ENCODE measurements at regions not wholly inside any gene's neighbourhood (a gene's known extent, or its start where the extent isn't known, plus 50 kb on each side); places are given as distances from the start of the nearest gene placed in this dataset.

GRCh38 chr12:64944966-64945365, 120.5 kb downstream of the TBC1D30 start:
- TF ChIP-seq CTCF (IDR thresholded peaks at IDR 0.05), result no peak
- ATAC-seq, result no peak
- Histone ChIP-seq H3K9me3 (no peaks in the 10 kb centered on the region), H3K4me1 (ENCODE audit: low read depth) (no peaks in the 10 kb centered on the region), H3K36me3 (ENCODE audit: low read depth) (no peaks in the 10 kb centered on the region), H3K4me3 (no peak overlapping the region)
- DNase-seq, result no peak
- intact Hi-C loops (cut with DNase I, micrococcal nuclease), result no loop called here

- Histone ChIP-seq H3K4me3 (no peak overlapping the region), H3K4me1 (ENCODE audit: low read depth) (no peaks in the 10 kb centered on the region), H3K36me3 (ENCODE audit: low read depth) (no peaks in the 10 kb centered on the region), H3K9me3 (no peaks in the 10 kb centered on the region)
- intact Hi-C loops (cut with DNase I, micrococcal nuclease), result no loop called here
- DNase-seq (peak in 2 of 3 donors; percentile 31), ATAC-seq (peak; percentile 18)
- no peak for TF ChIP-seq CTCF (IDR thresholded peaks at IDR 0.05)
These were observed 121.8 kb downstream of the TBC1D30 start for GRCh38 chr12:64946132-64946829.

GRCh38 chr12:64950711-64951298, 126.4 kb downstream of the TBC1D30 start:
- no peak for TF ChIP-seq CTCF (IDR thresholded peaks at IDR 0.05)
- no peaks in the 10 kb centered on the region for H3K9me3 ChIP-seq
- ATAC-seq (no peak), DNase-seq (no peak)
- no peaks in the 10 kb centered on the region for H3K4me1 ChIP-seq (ENCODE audit: low read depth)
- no peak overlapping the region for H3K4me3 ChIP-seq
- intact Hi-C loops (cut with DNase I, micrococcal nuclease), result no loop called here
- H3K36me3 ChIP-seq (ENCODE audit: low read depth), result no peaks in the 10 kb centered on the region

GRCh38 chr12:64951944-64952343, 127.5 kb downstream of the TBC1D30 start:
- no peak for TF ChIP-seq CTCF (IDR thresholded peaks at IDR 0.05)
- Histone ChIP-seq H3K4me3 (no peak overlapping the region), H3K4me1 (ENCODE audit: low read depth) (no peaks in the 10 kb centered on the region), H3K36me3 (ENCODE audit: low read depth) (no peaks in the 10 kb centered on the region), H3K9me3 (no peaks in the 10 kb centered on the region)
- ATAC-seq (no peak), DNase-seq (no peak)
- intact Hi-C loops (cut with DNase I, micrococcal nuclease), result no loop called here

GRCh38 chr12:64955746-64956145, 131.3 kb downstream of the TBC1D30 start:
- H3K36me3 ChIP-seq (ENCODE audit: low read depth), result no peaks in the 10 kb centered on the region
- ATAC-seq (no peak), DNase-seq (no peak)
- no peak overlapping the region for H3K4me3 ChIP-seq
- intact Hi-C loops (cut with DNase I, micrococcal nuclease), result no loop called here
- H3K9me3 ChIP-seq, result no peaks in the 10 kb centered on the region
- no peaks in the 10 kb centered on the region for H3K4me1 ChIP-seq (ENCODE audit: low read depth)
- TF ChIP-seq CTCF (IDR thresholded peaks at IDR 0.05), result no peak

Measured in mucosa of descending colon (tissue), 3 donors.